ENCODE measurements at regions not wholly inside any gene's neighbourhood (a gene's known extent, or its start where the extent isn't known, plus 50 kb on each side); places are given as distances from the start of the nearest gene placed in this dataset.

GRCh38 chr5:17339841-17340240 lies 122.4 kb downstream of the BASP1 start:
- no peak for DNase-seq (ENCODE audit: low read depth)
- H3K4me3 ChIP-seq (ENCODE audit: low read depth, low read length), result no peak overlapping the region
- TF ChIP-seq CTCF (IDR thresholded peaks at IDR 0.05; ENCODE audit: insufficient read depth, low read depth, low read length), result no peak

GRCh38 chr5:17340379-17340778 lies 122.9 kb downstream of the BASP1 start:
- no peak for TF ChIP-seq CTCF (IDR thresholded peaks at IDR 0.05; ENCODE audit: insufficient read depth, low read depth, low read length)
- peak; percentile 33 for DNase-seq (ENCODE audit: low read depth)
- no peak overlapping the region for H3K4me3 ChIP-seq (ENCODE audit: low read depth, low read length)

GRCh38 chr5:17340819-17341218 lies 123.4 kb downstream of the BASP1 start:
- H3K4me3 ChIP-seq (ENCODE audit: low read depth, low read length), result no peak overlapping the region
- DNase-seq (ENCODE audit: low read depth), result peak; percentile 83
- no peak for TF ChIP-seq CTCF (IDR thresholded peaks at IDR 0.05; ENCODE audit: insufficient read depth, low read depth, low read length)

GRCh38 chr5:17343675-17344074 lies 126.2 kb downstream of the BASP1 start:
- peak; percentile 97 for DNase-seq (ENCODE audit: low read depth)
- no peak for TF ChIP-seq CTCF (IDR thresholded peaks at IDR 0.05; ENCODE audit: insufficient read depth, low read depth, low read length)
- H3K4me3 ChIP-seq (ENCODE audit: low read depth, low read length), result no peak overlapping the region

- no peak for TF ChIP-seq CTCF (IDR thresholded peaks at IDR 0.05; ENCODE audit: insufficient read depth, low read depth, low read length)
- peak; percentile 30 for DNase-seq (ENCODE audit: low read depth)
- H3K4me3 ChIP-seq (ENCODE audit: low read depth, low read length), result no peak overlapping the region
These were observed 129.4 kb downstream of the BASP1 start for GRCh38 chr5:17346811-17347210.

- no peak overlapping the region for H3K4me3 ChIP-seq (ENCODE audit: low read depth, low read length)
- no peak for DNase-seq (ENCODE audit: low read depth)
- TF ChIP-seq CTCF (IDR thresholded peaks at IDR 0.05; ENCODE audit: insufficient read depth, low read depth, low read length), result no peak
These were observed 134.8 kb downstream of the BASP1 start for GRCh38 chr5:17352223-17352622.

GRCh38 chr5:17354265-17354664 lies 136.8 kb downstream of the BASP1 start:
- TF ChIP-seq CTCF (IDR thresholded peaks at IDR 0.05; ENCODE audit: insufficient read depth, low read depth, low read length), result no peak
- no peak overlapping the region for H3K4me3 ChIP-seq (ENCODE audit: low read depth, low read length)
- DNase-seq (ENCODE audit: low read depth), result no peak

Measured in fibroblast of villous mesenchyme (primary cell).